Lower leg skin (tissue), 3 donors: ENCODE measurements at regions not wholly inside any gene's neighbourhood (a gene's known extent, or its start where the extent isn't known, plus 50 kb on each side); places are given as distances from the start of the nearest gene placed in this dataset.

ENCODE experiments used
- CTCF ChIP-seq, 3 donors: fragments of 450-650 bp; IDR thresholded peaks; one replicate each; pipeline ENCODE4 v1.5.1; 2016; ENCODE audit warnings: antibody characterized with exemption in 3 of 3, mild to moderate bottlenecking in 3 of 3, moderate library complexity in 2 of 3
- POLR2A ChIP-seq, 2 donors: fragments of 450-650 bp; IDR thresholded peaks; one replicate each; pipeline ENCODE4 v1.6.1; 2016 to 2017; ENCODE audit warnings: antibody characterized with exemption in 2 of 2, mild to moderate bottlenecking in 1 of 2, moderate library complexity in 1 of 2

- TF ChIP-seq CTCF (IDR thresholded peaks at IDR 0.05) (no peak), POLR2A (IDR thresholded peaks at IDR 0.05) (no peak)
These were observed 73.7 kb upstream of the CNTN6 start for GRCh38 chr3:1019157-1019556.
